Activated T-helper 17 cell treated with anti-CD3 and anti-CD28 coated beads, Interleukin-2, amount 50 U/mL, for 72 hours (primary cell): ENCODE measurements at regions not wholly inside any gene's neighbourhood (a gene's known extent, or its start where the extent isn't known, plus 50 kb on each side); places are given as distances from the start of the nearest gene placed in this dataset.
"Not testable (repeated sequence)": the region's sequence is repeated elsewhere in the genome, so short reads cannot be mapped to it uniquely, and the experiment has no call there.

Experiments
- ATAC-seq: fragments of 150-1000 bp; cut with Tn5 transposase; replicated peaks from 2 replicates; pipeline ENCODE4 v1.10.0; 2021; ENCODE audit warnings: mild to moderate bottlenecking, moderate library complexity
- H3K27ac Mint-ChIP-seq: one replicate; pipeline ENCODE4 v1.8.0; 2022; ENCODE audit warnings: mixed read lengths
- H3K27me3 Mint-ChIP-seq: one replicate; pipeline ENCODE4 v1.8.0; 2022; ENCODE audit warnings: mixed read lengths
- H3K36me3 Mint-ChIP-seq: one replicate; pipeline ENCODE4 v1.8.0; 2022; ENCODE audit warnings: low read depth, mild to moderate bottlenecking, mixed read lengths
- H3K4me1 Mint-ChIP-seq: one replicate; pipeline ENCODE4 v1.8.0; 2022; ENCODE audit warnings: mixed read lengths
- H3K4me3 Mint-ChIP-seq: one replicate; pipeline ENCODE4 v1.8.0; 2022; ENCODE audit warnings: mild to moderate bottlenecking, mixed read lengths
- H3K9me3 Mint-ChIP-seq: one replicate; pipeline ENCODE4 v1.8.0; 2022; ENCODE audit warnings: mixed read lengths

DNA sequence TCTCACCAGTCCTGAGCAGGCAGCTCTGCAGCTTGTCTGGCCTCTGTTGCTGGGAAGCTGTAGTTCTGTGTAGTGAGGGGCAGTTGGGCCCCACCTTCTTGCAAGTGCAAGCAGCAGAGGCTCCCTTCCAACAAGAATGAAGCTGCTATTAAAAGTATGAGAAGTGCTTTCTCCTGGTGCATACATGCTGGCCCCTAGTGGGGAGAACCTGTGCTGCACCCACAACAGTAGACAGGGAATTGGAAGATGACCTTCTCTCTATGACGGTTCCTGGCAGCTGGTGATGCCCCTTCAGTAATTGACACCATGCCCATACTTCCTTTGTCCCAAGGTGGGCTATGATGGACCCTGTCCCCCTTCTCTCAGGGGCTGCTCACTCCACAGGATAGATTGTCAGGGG, 141.5 kb downstream of the SPIN4 start:
- not testable (repeated sequence) for H3K4me3 Mint-ChIP-seq, H3K27me3 Mint-ChIP-seq, ATAC-seq

GRCh38 chrX:63209128-63209527, 142.0 kb downstream of the SPIN4 start:
- not testable (repeated sequence) for ATAC-seq, H3K4me1 Mint-ChIP-seq, H3K27me3 Mint-ChIP-seq, H3K27ac Mint-ChIP-seq, H3K4me3 Mint-ChIP-seq, H3K36me3 Mint-ChIP-seq, H3K9me3 Mint-ChIP-seq

More for the DNA sequence above, 141.5 kb downstream of the SPIN4 start:
- H3K9me3 Mint-ChIP-seq, H3K36me3 Mint-ChIP-seq, H3K27ac Mint-ChIP-seq, H3K4me1 Mint-ChIP-seq: not testable (repeated sequence)

GRCh38 chrX:63204266-63205074, 146.7 kb downstream of the SPIN4 start:
- not testable (repeated sequence) for H3K36me3 Mint-ChIP-seq, H3K27me3 Mint-ChIP-seq, ATAC-seq, H3K27ac Mint-ChIP-seq, H3K4me1 Mint-ChIP-seq, H3K9me3 Mint-ChIP-seq, H3K4me3 Mint-ChIP-seq

DNA sequence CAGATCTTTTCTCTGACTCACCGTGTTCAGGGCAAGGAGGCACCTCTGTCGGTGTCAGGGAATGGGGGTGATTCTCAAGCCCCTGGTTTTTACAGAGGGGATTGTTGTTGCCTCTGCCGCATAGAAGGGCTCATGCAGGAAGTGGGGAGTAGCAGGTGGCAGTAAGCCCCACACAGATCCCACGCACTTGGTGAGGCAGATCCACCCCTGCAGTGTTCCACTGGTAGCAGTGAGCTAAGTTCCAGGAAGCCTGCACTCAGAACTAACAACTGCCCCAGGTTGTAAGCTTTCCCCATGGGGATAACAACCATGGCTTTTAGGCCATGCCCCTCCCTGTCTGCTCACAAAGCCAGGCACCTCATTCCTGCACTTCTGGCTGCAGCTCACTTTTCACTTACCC, 149.1 kb downstream of the SPIN4 start:
- ATAC-seq, H3K4me3 Mint-ChIP-seq, H3K9me3 Mint-ChIP-seq, H3K4me1 Mint-ChIP-seq, H3K27me3 Mint-ChIP-seq, H3K27ac Mint-ChIP-seq, H3K36me3 Mint-ChIP-seq: not testable (repeated sequence)

GRCh38 chrX:63198693-63199092, 152.4 kb downstream of the SPIN4 start:
- H3K4me1 Mint-ChIP-seq, result not testable (repeated sequence)

DNA sequence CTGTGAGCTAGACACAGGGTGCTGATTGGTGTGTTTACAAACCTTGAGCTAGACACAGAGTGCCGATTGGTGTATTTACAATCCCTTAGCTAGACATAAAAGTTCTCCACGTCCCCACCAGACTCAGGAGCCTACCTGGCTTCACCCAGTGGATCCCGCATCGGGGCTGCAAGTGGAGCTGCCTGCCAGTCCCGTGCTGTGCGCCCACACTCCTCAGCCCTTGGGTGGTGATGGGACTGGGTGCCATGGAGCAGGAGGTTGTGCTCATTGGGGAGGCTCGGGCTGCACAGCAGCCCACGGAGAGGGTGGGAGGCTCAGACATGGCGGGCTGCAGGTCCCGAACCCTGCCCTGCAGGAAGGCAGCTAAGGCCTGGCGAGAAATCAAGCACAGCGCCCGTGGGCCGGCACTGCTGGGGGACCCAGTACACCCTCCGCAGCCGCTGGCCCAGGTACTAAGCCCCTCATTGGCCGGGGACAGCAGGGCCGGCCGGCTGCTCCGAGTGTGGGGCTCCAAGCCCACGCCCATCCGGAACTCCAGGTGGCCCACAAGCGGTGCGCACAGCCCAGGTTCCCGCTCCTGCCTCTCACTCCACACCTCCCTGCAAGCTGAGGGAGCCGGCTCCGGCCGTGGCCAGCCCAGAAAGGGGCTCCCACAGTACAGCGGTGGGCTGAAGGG, 158.6 kb downstream of the SPIN4 start:
- not testable (repeated sequence) for H3K27me3 Mint-ChIP-seq, ATAC-seq, H3K27ac Mint-ChIP-seq, H3K4me1 Mint-ChIP-seq, H3K36me3 Mint-ChIP-seq, H3K4me3 Mint-ChIP-seq, H3K9me3 Mint-ChIP-seq

More at GRCh38 chrX:63198693-63199092, 152.4 kb downstream of the SPIN4 start:
- ATAC-seq, H3K36me3 Mint-ChIP-seq, H3K9me3 Mint-ChIP-seq, H3K27me3 Mint-ChIP-seq, H3K4me3 Mint-ChIP-seq, H3K27ac Mint-ChIP-seq: not testable (repeated sequence)

GRCh38 chrX:63186137-63186536, 165.0 kb downstream of the SPIN4 start:
- H3K9me3 Mint-ChIP-seq, result no peaks in the 10 kb centered on the region
- H3K36me3 Mint-ChIP-seq, result no peaks in the 10 kb centered on the region
- H3K27ac Mint-ChIP-seq, result no peak overlapping the region
- H3K4me3 Mint-ChIP-seq, result no peak overlapping the region
- H3K27me3 Mint-ChIP-seq, result no peaks in the 10 kb centered on the region
- no peaks in the 10 kb centered on the region for H3K4me1 Mint-ChIP-seq
- ATAC-seq, result no peak

GRCh38 chrX:63179852-63180251, 171.3 kb downstream of the SPIN4 start:
- H3K36me3 Mint-ChIP-seq, H3K27me3 Mint-ChIP-seq, H3K9me3 Mint-ChIP-seq, H3K4me3 Mint-ChIP-seq, H3K27ac Mint-ChIP-seq, ATAC-seq, H3K4me1 Mint-ChIP-seq: not testable (repeated sequence)

DNA sequence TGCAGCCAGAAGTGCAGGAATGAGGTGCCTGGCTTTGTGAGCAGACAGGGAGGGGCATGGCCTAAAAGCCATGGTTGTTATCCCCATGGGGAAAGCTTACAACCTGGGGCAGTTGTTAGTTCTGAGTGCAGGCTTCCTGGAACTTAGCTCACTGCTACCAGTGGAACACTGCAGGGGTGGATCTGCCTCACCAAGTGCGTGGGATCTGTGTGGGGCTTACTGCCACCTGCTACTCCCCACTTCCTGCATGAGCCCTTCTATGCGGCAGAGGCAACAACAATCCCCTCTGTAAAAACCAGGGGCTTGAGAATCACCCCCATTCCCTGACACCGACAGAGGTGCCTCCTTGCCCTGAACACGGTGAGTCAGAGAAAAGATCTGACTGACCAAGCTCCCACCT, 174.6 kb downstream of the SPIN4 start:
- not testable (repeated sequence) for H3K4me3 Mint-ChIP-seq, ATAC-seq, H3K36me3 Mint-ChIP-seq, H3K27me3 Mint-ChIP-seq, H3K9me3 Mint-ChIP-seq, H3K4me1 Mint-ChIP-seq, H3K27ac Mint-ChIP-seq

- H3K27me3 Mint-ChIP-seq, H3K9me3 Mint-ChIP-seq, ATAC-seq, H3K4me3 Mint-ChIP-seq, H3K27ac Mint-ChIP-seq, H3K4me1 Mint-ChIP-seq, H3K36me3 Mint-ChIP-seq: not testable (repeated sequence)
These were observed 177.1 kb downstream of the SPIN4 start for GRCh38 chrX:63173841-63174718.

DNA sequence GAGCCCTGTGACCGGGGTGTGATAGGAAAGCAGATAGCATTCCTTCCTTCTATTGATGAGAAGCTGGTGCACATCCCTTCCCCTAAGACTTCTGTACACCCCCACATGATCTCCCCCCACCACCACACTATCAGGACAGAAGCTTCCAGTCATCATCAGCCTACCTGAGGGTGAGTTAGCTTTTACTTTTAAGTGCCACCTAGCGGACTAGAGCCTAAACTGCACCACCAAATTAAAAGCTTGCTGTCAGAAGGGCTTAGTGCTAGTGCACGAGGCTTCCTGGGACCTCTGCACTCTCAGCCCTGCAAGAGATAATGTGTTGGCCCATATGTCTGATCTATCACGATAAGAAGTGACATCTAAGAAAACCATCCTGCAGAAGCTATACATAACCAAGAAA, 181.7 kb downstream of the SPIN4 start:
- H3K36me3 Mint-ChIP-seq, H3K27me3 Mint-ChIP-seq, H3K9me3 Mint-ChIP-seq, H3K27ac Mint-ChIP-seq, H3K4me1 Mint-ChIP-seq, ATAC-seq, H3K4me3 Mint-ChIP-seq: not testable (repeated sequence)

DNA sequence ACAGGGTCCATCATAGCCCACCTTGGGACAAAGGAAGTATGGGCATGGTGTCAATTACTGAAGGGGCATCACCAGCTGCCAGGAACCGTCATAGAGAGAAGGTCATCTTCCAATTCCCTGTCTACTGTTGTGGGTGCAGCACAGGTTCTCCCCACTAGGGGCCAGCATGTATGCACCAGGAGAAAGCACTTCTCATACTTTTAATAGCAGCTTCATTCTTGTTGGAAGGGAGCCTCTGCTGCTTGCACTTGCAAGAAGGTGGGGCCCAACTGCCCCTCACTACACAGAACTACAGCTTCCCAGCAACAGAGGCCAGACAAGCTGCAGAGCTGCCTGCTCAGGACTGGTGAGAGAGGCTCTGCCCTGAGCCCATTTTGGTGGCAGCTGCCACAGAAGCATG, 182.2 kb downstream of the SPIN4 start:
- H3K27ac Mint-ChIP-seq, H3K4me3 Mint-ChIP-seq, ATAC-seq, H3K27me3 Mint-ChIP-seq, H3K9me3 Mint-ChIP-seq, H3K4me1 Mint-ChIP-seq, H3K36me3 Mint-ChIP-seq: not testable (repeated sequence)

GRCh38 chrX:63167002-63167401, 184.1 kb downstream of the SPIN4 start:
- H3K27me3 Mint-ChIP-seq, H3K27ac Mint-ChIP-seq, ATAC-seq, H3K4me3 Mint-ChIP-seq, H3K4me1 Mint-ChIP-seq, H3K9me3 Mint-ChIP-seq, H3K36me3 Mint-ChIP-seq: not testable (repeated sequence)

GRCh38 chrX:63160994-63161393, 190.1 kb downstream of the SPIN4 start:
- ATAC-seq, H3K4me3 Mint-ChIP-seq, H3K27me3 Mint-ChIP-seq, H3K36me3 Mint-ChIP-seq, H3K27ac Mint-ChIP-seq, H3K4me1 Mint-ChIP-seq, H3K9me3 Mint-ChIP-seq: not testable (repeated sequence)

GRCh38 chrX:63160340-63160739, 190.8 kb downstream of the SPIN4 start:
- H3K36me3 Mint-ChIP-seq, H3K27me3 Mint-ChIP-seq, H3K4me3 Mint-ChIP-seq, ATAC-seq, H3K9me3 Mint-ChIP-seq, H3K27ac Mint-ChIP-seq, H3K4me1 Mint-ChIP-seq: not testable (repeated sequence)
